HL-60 (cell line): ENCODE measurements at regions not wholly inside any gene's neighbourhood (a gene's known extent, or its start where the extent isn't known, plus 50 kb on each side); places are given as distances from the start of the nearest gene placed in this dataset.

ENCODE experiments used
- GABPA ChIP-seq: IDR thresholded peaks from 2 replicates; pipeline ENCODE4 v1.6.1; 2012; ENCODE audit warnings: low read depth
- POLR2AphosphoS5 ChIP-seq: IDR thresholded peaks from 2 replicates; pipeline ENCODE4 v1.6.1; 2012; ENCODE audit warnings: low read depth
- REST ChIP-seq: IDR thresholded peaks from 2 replicates; pipeline ENCODE4 v1.6.1; 2012; ENCODE audit warnings: low read depth; ENCODE audit not compliant: insufficient replicate concordance
- SPI1 ChIP-seq: IDR thresholded peaks from 2 replicates; pipeline ENCODE4 v1.6.1; 2012; ENCODE audit warnings: low read depth, mild to moderate bottlenecking, borderline replicate concordance
- TF ChIP-seq, protein P1 (sequence below): IDR thresholded peaks from one replicate; pipeline ENCODE4 v1.5.1; 2011; ENCODE audit warnings: low read length, control low read depth, inconsistent platforms; ENCODE audit not compliant: insufficient read depth

- TF ChIP-seq, protein P1, sequence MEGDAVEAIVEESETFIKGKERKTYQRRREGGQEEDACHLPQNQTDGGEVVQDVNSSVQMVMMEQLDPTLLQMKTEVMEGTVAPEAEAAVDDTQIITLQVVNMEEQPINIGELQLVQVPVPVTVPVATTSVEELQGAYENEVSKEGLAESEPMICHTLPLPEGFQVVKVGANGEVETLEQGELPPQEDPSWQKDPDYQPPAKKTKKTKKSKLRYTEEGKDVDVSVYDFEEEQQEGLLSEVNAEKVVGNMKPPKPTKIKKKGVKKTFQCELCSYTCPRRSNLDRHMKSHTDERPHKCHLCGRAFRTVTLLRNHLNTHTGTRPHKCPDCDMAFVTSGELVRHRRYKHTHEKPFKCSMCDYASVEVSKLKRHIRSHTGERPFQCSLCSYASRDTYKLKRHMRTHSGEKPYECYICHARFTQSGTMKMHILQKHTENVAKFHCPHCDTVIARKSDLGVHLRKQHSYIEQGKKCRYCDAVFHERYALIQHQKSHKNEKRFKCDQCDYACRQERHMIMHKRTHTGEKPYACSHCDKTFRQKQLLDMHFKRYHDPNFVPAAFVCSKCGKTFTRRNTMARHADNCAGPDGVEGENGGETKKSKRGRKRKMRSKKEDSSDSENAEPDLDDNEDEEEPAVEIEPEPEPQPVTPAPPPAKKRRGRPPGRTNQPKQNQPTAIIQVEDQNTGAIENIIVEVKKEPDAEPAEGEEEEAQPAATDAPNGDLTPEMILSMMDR, result no peak
- TF ChIP-seq POLR2AphosphoS5 (no peak), GABPA (no peak), REST (no peak), SPI1 (no peak)
These were observed 103.2 kb downstream of the TBX5 start for GRCh38 chr12:114302606-114303315.
